ENCODE measurements at regions not wholly inside any gene's neighbourhood (a gene's known extent, or its start where the extent isn't known, plus 50 kb on each side); places are given as distances from the start of the nearest gene placed in this dataset.

- TF ChIP-seq CTCF (IDR thresholded peaks at IDR 0.05) (no peak), POLR2A (IDR thresholded peaks at IDR 0.05) (no peak)
Measured at GRCh38 chr2:16217291-16217690, 276.9 kb downstream of the MYCN start.

All from thyroid gland (tissue), 4 donors.